Activated CD4-positive, alpha-beta T cell treated with anti-CD3 and anti-CD28 coated beads, Interleukin-2, amount 50 U/mL, for 48 hours (primary cell): ENCODE measurements at regions not wholly inside any gene's neighbourhood (a gene's known extent, or its start where the extent isn't known, plus 50 kb on each side); places are given as distances from the start of the nearest gene placed in this dataset.

ENCODE experiments used
- DNase-seq, 2 experiments: peaks; one replicate each; pipeline ENCODE4 v3.0.0-alpha.2; 2020

DNA sequence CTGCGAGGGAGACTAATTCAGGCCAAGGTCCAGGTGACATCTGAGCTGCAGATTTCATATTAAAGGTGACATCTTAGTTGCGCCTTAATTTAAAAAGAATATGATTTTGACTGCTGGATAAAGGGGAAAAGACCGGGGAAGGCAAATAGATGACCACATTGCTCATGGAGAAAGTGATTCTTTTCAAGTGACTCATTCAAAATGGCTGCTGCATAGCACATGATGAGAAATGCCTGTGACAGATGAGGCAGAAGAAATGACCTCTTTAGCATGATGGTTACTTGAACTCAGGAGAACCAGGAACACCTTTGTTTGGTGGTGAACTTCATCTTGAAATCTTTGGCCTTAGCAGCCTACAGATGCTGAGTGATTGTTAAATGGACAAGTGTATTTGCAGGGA, 385.8 kb upstream of the TRIB2 start:
- no peak for DNase-seq

DNA sequence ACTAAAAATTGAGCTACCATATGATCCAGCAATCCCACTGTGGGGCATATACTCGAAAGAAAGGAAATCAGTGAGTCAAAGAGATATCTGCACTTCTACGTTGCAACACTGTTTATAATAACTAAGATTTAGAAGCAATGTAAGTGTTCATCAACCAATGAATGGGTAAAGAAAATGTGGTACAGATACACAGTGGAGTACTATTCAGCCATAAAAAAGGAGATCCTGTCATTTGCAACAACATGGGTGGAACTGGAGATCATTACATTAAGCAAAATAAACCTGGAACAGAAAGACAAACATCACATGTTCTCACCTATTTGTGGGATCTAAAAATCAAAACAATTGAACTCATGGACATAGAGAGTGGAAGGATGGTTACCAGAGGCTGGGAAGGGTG, 385.0 kb upstream of the TRIB2 start:
- DNase-seq = no peak

DNA sequence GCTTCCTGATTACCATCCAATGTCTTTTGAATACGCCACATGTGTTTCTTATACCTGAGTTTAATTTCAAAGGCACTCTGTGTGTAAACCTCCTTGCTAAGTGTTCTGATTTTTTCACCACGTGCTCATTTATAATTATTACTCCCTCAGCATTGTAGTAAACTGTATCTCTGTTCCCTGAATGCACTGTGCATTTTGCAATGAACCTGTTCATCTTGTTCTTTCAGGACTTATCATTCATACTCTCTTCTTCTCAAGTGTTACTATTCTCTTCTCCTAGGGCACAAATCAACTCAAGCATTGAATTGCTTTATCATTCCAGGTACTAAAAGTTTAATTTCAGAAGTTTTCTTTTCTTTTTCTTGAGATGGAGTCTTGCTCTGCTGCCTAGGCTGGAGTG, 383.4 kb upstream of the TRIB2 start:
- no peak for DNase-seq

DNA sequence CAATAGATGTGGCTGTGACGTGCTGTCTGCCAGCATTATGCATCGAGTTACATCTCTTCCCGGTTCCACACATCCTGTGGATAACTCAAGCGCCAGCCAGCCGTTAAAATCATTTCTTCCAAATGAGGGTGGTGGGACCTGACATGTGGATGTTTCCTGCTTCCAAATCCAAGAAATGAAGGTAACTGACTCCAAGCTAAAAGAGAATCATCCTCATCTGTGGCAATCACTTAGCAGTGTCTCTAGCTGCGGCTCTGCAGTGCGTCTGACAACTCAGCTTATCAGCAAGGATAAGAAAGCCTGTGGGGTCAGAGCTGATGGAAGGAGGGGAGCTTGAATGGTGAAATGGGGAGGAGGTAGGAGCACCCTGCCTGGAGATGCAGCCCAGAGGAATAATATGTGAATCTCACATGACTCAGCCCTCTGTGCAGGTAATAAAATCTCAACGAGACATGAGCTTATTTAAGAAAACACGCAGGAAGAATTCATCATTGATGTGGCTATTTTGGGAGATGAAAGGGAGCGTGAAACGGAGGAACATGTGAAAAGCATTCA, 382.2 kb upstream of the TRIB2 start:
- no peak for DNase-seq

DNA sequence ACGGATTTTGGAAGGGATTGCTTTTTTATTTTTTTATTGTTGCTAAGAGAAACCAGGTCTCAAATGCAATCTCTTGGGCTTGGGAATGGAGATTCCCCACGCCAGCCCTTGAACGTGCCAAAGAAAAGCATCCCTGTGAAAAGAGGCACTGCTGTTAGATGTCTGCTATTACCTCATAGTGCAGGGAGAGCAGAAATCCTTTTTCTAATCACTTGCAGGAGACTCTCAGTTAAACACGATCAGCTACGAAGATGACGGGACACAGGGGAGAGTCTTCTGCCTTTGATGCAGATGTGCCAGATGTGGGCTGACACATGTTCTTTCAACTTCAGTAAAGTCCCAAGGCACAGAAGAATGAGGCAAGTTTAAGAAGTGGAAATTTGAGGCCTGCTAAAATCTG, 381.6 kb upstream of the TRIB2 start:
- DNase-seq = no peak

DNA sequence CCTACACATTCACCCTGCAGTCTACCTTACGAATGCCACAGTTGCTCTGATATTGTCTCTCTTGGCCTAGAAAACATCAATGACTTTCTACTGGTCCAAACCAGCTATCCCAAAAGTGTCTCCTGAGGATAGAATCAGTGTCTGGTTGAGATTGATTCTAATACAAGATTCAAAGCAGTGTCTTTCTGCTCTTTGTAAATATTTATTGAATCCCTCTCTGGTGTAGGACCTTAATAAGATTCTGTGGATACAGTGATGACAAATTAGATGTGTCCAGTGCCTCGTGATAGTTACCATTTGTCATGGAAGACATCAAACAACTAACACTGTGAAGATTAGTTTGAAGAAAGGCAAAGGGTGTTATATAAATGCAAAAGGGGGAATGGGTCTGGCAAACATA, 380.7 kb upstream of the TRIB2 start:
- DNase-seq = no peak

DNA sequence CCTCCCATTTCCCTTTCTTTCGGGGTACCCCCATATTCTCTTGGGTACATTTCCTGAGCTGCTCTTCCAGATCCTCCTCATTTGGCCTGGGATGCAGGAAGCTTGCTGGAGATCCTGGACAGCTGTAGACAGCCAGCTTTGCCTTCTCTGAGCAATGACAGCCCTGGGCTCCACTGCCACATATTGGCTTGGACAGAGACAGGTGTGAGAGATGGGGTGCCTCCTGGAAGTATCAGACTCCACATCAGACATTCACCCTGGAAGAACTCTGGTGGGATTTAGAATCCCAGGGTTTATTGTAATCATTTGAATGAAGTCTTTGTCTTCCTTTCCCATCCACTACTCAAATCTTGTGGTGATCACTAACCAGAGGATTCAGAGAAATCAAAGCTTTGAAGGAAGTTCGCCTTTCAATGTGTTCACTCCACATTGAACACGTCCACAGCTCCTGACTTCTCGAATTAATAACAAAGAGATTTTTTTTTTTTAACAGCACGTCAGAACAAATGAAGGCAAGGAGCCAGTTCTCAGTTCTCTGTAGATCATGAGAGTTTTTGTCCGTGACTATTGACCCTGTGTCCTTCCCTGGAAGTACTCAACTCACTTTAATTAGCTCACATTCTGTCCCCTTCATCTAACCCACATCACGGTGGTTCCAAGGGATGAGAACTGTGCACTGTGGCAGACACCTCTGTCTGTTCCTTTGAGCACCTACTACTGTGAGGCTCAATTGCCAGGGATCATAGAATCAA, 377.6 kb upstream of the TRIB2 start:
- DNase-seq = no peak

DNA sequence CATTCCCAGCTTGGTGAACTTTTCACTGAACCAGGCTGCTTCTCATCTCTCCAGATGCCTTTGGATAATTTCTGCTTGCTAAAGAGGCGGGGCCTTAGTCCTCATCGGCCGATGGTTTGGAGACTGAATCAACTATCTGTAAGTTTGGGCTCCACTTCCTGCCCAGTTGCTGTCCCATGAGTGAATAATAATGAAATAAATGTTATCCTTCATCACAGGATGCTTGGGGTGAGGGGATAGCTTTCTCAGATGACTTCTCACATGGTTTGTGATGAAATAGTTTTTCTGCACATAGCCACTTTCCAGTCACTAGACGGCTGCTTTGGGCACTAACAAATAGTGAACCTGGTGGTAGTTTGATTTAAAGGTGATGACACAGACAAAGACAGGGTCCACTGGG, 376.6 kb upstream of the TRIB2 start:
- no peak for DNase-seq

DNA sequence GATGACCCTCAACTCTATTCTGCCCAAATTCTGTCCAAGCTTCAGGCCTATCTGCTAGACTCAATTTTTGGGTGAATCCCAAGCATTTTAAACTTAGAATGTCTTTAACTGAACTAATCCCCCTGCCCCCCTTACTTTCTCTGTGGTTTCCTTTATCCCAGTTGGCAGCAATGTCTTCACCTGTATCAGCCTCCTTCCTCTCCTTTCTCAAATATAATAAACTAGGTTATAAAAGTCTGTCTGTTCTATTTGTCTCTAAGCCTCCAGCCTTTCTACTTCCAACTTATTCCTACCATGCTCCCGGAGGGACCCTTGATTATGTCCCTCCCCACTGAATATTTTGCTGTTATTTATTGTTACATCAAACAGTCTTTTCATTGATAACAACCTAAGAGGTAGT, 375.5 kb upstream of the TRIB2 start:
- no peak for DNase-seq

DNA sequence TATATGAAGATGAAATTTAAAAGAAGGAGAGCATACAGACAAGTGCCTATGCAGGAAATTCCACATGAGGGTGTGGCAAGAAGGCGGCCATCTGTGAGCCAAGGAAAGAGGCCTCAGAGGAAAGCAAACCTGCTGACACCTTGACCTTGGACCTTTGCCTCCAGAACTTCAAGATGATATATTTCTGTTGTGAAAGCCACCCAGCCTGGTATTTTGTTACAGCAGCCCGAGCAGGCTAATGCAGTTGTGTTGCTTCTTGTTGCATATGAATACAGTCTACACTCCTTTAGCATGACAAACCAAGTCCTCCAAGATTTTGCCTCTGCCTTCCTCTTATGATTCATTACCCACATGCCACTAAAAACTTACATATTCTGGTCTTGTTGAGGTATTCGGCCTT, 374.8 kb upstream of the TRIB2 start:
- DNase-seq = no peak

DNA sequence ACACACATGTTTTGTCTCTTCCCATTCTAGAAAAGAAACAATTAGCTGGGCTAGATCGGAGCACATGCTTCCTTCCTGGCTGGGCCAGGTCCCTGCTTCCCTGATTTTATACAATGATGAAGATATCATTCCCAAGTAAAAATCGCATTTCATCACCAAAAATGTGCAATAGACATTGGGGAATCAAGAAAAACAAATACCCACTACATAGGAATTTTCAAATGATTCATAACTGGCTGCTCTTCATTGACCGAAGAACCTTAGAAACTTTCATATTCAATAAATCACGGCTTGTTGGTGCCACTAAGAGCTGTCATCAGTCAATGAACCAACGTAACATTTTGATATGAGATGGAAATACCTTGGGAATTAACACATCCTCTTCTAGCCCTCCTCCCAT, 373.6 kb upstream of the TRIB2 start:
- no peak for DNase-seq

DNA sequence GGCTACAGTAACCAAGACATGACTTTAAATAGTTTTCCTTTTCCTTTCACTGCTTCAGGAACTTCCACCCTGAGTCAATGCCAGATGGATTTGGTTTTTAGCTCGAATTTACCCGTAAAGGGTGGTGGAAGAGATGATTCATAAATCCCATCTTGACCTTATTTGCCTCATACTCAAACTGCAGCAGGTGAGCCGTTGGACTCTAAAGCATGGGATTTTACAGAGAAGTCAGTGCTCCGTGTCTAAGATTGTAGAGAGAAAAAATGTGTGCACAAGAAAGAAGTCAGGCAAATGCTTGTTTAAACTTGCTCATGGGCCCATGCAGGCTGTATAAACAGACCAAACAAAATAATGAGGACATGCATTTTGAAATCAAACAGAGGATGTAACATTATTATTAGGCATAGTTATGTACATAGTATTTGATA, 369.7 kb upstream of the TRIB2 start:
- no peak for DNase-seq

DNA sequence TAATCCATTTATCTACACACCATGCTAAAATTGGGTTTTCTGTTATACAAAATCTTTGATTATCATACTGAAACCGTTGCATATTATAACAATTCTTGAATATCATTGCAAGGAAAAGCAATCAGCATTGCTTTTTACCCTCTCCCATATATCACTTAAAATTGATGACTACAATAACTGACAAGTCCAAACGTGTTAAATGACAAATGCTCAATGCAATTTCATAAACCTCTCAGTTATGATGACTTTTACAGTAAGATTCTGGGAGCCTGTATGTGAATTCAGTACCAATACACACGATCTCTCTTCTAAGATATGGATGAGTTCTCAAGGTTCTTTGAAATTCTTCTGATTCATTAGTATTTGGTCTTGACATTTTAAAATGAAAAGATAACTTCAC, 368.5 kb upstream of the TRIB2 start:
- no peak for DNase-seq

DNA sequence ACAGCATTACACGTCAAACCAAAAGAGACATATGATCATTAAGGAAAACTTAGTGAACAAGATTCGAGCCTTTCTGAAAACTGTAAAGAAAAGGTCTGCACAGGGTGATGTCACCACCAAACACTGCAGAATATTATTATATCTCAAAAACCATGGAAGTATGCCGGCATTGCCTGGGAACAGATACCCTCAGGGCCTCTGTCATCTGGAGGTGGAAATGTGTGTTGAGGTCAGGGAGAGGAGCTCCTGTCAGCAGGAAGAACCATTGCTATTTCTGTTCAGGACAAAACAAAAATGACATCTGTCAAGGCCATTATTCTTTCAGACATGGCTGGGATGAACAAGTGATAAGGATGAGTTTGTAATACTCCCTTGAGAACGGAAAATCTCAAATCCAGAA, 365.9 kb upstream of the TRIB2 start:
- DNase-seq = no peak

DNA sequence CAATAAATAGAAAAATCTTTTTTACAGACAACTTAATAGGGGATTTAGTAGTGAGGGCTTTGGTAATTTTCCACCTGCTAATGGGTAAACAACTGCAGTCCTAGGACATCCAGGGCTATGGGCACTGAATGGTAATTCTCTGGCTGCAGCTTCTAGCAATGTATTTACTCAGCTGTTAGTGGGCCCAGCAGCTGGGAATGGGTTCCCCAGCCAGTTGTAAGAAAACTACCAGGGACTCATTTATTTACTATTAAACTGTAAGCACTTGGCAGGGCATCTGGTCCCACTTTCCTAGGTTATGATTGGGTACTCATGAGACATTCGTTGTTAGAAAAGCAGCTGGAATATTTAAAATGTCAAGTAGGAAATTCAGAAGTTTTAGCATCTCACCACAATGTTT, 363.8 kb upstream of the TRIB2 start:
- no peak for DNase-seq

DNA sequence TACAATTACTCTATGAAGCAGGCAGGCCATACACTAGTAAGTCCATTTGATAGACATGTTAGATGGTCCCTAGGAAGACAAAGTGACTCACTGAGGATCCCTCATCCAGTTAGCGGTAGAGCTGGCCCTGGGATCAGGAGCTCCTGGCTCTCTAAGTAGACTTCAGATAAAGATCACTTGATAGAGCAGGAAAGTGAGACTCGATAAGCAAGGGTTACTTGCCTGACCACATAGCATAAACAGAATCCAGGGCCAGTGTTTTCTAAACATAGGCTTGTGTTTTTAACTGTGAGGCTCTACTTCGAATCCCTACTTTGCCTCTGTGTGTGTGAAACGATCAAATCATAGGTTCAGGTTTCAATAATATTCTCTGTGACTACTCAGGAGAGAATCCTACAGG, 355.2 kb upstream of the TRIB2 start:
- DNase-seq = no peak

DNA sequence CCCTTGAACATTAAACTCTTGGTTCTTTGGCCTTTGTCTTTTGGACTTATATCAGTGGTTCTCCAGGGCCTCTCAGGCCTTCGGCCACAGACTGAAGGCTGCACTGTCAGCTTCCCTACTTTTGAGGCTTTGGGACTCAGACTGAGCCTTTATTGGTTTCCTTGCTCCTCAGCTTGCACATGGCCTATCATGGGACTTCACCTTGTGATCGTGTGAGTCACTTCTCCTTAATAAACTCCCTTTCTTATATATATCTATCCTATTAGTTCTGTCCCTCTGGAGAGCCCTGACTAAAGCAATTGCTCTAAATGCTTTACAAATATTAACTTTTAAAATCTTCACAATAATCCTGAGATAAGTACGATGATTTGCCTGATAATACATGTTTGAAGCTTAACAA, 353.6 kb upstream of the TRIB2 start:
- no peak for DNase-seq

DNA sequence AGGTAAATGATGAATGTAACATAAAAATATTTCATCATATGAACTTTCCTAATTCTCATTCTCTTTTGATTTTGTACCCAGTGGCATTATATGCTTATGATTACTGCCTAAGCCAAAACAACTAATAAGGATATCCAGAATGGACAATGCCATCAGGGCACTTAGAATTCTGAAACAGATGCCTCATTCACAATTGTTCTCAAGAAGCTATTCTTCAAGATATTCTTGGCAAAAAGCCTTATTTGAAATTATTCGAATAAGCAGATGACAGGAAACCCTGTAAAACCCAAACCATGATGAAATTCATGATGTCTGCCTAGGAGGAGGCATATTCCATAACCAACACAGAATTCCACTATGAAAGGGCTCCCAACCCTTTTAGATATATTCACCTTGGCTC, 353.2 kb upstream of the TRIB2 start:
- DNase-seq = no peak

DNA sequence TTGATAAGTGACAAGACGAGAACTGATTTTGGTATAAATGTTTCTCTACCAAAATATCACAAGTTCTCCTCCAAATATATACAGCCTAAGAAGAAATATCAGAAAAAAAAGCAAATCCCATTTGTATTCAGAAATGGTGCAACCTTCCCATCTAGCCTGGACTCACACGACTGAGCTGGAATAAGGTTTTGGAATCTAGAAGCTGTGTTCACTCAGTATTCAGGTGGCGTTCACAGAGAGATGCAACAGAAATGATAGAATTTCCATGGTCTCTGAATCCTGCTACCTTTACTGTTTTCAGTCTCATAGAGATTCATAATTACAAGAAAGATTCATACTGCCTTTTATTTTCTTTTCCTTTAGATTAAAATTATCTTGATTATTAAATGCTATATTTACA, 347.2 kb upstream of the TRIB2 start:
- DNase-seq = no peak

DNA sequence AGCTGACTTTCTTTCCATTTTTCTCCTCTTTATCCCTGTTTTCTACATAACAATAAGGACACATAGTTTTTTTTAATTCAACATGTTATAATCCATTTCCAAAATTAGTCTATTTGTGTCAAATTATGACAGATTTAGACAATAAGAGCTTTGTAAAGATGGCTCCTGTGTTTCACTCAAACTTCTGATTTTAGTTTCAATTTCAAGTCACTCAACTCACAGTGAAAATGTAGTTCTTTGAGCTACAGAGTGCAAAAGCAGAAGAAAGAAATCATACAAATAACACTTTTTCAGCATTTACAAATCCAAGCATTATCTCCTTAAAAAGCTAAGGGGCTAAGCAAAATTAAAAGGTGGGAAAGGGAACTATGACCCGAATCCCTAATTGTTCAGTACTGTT, 340.7 kb upstream of the TRIB2 start:
- no peak for DNase-seq

DNA sequence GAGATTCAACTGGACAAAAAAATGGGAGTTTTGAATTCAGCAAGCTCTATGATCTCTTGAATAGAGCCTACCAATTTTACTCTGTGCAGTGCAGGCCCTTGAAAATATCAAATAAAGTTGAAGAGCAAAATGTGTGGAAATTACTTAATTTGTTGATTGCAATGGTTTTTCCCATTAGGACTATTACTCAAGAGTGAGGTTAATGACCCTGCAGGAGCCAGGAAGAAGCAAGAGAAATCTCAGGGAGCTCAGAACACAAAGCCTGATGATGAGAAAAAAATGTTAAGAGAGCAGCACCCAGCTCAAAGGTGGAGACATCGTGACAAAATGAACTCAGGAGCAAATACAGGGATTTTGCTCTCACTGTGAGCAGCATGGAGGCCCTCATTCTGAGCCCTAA, 337.6 kb upstream of the TRIB2 start:
- DNase-seq = no peak

DNA sequence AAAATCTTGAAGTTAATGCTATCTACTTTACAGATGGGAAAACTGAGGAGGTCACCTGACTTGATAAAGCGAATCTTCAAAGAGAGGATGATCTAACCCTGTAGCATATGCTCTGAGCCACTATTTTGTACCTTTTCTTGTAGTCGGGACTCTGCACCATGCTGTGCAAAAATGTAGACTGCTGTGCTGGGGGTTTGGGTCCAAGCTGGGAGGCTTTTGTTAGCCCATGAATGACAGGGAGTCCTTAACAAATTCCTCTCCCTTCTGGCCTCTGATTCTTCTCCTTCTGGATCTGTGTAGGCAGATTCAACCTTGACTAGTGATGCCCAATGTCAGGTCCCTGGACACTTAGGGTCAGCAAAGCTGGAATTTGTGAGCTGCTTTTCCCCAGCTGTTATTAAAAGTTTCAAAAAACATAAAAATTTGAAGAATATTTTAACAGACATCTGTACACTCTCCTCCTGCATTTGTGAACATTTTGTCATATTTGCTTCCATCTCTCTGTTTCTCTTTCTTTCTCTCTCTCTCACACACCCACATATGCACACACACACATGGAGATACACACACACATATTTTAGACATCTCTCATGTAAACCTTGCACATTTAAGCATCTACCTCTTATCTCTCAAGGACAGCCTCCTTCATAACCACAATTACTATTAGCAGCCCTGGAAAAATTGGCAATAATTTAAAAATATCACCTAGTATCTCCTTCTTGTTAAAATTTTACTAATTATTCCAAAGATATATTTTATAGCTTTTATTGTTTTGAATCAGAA, 335.0 kb upstream of the TRIB2 start:
- DNase-seq = no peak

DNA sequence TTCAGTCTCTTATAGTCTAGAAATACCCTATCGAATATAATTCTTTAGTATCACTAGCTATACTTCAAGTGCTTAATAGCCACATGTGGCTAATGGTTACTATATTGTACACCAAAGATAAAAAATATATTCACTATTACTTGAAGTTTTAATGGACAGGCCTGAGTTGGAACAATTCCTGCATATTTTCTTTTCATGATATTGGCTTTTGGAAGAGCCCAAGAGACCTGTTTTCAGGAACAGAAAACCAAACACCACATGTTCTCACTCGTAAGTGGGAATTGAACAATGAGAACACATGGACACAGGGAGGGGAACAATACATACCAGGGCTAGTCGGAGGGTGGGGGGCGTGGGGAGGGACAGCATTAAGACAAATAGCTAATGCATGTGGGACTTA, 334.4 kb upstream of the TRIB2 start:
- DNase-seq = no peak

DNA sequence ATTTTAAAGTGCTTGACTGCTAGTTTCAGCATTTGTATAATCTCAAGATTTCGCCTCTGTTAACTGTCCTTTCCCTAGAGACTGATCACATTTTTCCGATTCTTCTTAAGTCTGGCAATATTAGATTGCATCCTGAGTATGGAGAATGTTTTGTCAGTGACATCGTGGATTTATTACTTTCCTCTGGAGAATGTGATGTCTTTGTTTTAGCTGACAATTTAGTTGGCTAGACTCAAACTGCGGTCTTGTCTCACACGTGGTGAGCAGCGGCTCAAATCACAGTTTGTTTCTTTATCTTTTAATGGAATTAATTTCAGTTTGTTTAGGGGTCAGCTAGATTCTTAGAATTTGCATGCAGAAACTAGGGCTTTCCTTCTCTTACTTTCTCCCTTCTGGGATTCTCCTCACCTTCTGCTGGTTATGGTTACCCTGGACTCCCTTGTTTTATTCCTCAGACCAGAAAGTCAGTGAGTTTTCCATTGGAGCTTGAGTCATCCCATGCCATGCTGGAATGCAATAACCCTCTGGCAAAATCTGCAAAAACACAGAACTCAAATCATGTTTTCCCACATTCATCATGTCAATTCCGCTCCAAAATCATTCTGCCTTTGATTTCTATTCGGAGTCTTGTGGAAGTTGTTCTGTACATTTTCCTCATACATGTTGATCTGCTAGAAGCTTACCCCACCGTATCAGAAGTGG, 327.2 kb upstream of the TRIB2 start:
- no peak for DNase-seq
